H1 (cell line): ENCODE measurements at regions not wholly inside any gene's neighbourhood (a gene's known extent, or its start where the extent isn't known, plus 50 kb on each side); places are given as distances from the start of the nearest gene placed in this dataset.

Source experiments
- CTCF ChIA-PET: fragments of 300-600 bp; sonication (Branson Sonifier 250); formaldehyde crosslinking; loops from one replicate; lab custom pipeline; 2021; ENCODE audit not compliant: partially characterized antibody; lab: Charles Lee
- POLR2A ChIA-PET: fragments of 300-600 bp; sonication (Branson Sonifier 250); formaldehyde crosslinking; loops from one replicate; lab custom pipeline; 2021; ENCODE audit warnings: inconsistent platforms; ENCODE audit not compliant: partially characterized antibody; lab: Charles Lee
- DNase-seq, 2 experiments: peaks; one replicate each; pipeline versions ENCODE4 v3.0.0 to v3.0.0-alpha.2; 2010 to 2022; ENCODE audit warnings: low spot score in 2 of 2, low read depth in 1 of 2, mixed read lengths in 1 of 2
- FAIRE-seq: peaks from 2 replicates; lab custom pipeline; 2011; peaks lifted over from hg19 to GRCh38; lab: Jason Lieb, UNC
- H2AFZ ChIP-seq: 2 replicates; pipeline ENCODE4 v1.8.1; 2012; ENCODE audit warnings: low read length, inconsistent platforms
- H2AK5ac ChIP-seq: 2 replicates; pipeline ENCODE4 v1.6.1; 2013; ENCODE audit warnings: low read depth, low read length
- H2BK120ac ChIP-seq: replicated peaks from 2 replicates; pipeline ENCODE3; 2013; ENCODE audit warnings: low read depth, low read length, inconsistent platforms
- H2BK12ac ChIP-seq: 2 replicates; pipeline ENCODE4 v1.6.1; 2013; ENCODE audit warnings: low read depth, low read length
- H2BK15ac ChIP-seq: 2 replicates; pipeline ENCODE4 v1.6.1; 2013; ENCODE audit warnings: low read length
- H2BK20ac ChIP-seq: 2 replicates; pipeline ENCODE4 v1.6.1; 2013; ENCODE audit warnings: low read length
- H2BK5ac ChIP-seq: 2 replicates; pipeline ENCODE4 v1.6.1; 2013; ENCODE audit warnings: low read depth, low read length
- H3K14ac ChIP-seq: 2 replicates; pipeline ENCODE4 v1.6.1; 2013; ENCODE audit warnings: inconsistent platforms; ENCODE audit not compliant: insufficient read length
- H3K18ac ChIP-seq: 2 replicates; pipeline ENCODE4 v1.6.1; 2013; ENCODE audit warnings: low read length; ENCODE audit errors: extremely low read depth
- H3K23ac ChIP-seq: 2 replicates; pipeline ENCODE4 v1.6.1; 2013; ENCODE audit warnings: inconsistent platforms; ENCODE audit not compliant: insufficient read length
- H3K23me2 ChIP-seq: 2 replicates; pipeline ENCODE4 v1.6.1; 2013; ENCODE audit warnings: low read depth, low read length
- H3K27ac ChIP-seq: 2 replicates; pipeline ENCODE4 v1.6.1; 2011; ENCODE audit warnings: low read depth, low read length, inconsistent platforms
- H3K27me3 ChIP-seq, 4 experiments: replicated peaks in 1 of 4; 1 replicate in 1 of 4; 2 replicates in 3 of 4; pipeline versions ENCODE4 v1.6.1 to v1.8.1; 2011 to 2013; ENCODE audit warnings: low read length in 3 of 4, mild to moderate bottlenecking in 3 of 4, inconsistent platforms in 2 of 4, mixed read lengths in 2 of 4, moderate library complexity in 1 of 4; ENCODE audit not compliant: control insufficient read depth in 3 of 4, insufficient read depth in 3 of 4; ENCODE audit errors: extremely low read depth in 1 of 4
- H3K36me3 ChIP-seq, 4 experiments: 2 replicates each; pipeline versions ENCODE4 v1.6.1 to v1.8.1; 2011 to 2013; ENCODE audit warnings: mild to moderate bottlenecking in 4 of 4, low read length in 3 of 4, moderate library complexity in 2 of 4, control low read depth in 1 of 4, inconsistent platforms in 1 of 4; ENCODE audit not compliant: insufficient read depth in 4 of 4, control insufficient read depth in 2 of 4
- H3K4ac ChIP-seq: replicated peaks from 2 replicates; pipeline ENCODE3; 2013; ENCODE audit warnings: low read length, low read depth, mixed read lengths, inconsistent platforms; ENCODE audit not compliant: insufficient read length
- H3K4me1 ChIP-seq, 4 experiments: replicated peaks in 1 of 4; 1 replicate in 1 of 4; 2 replicates in 3 of 4; pipeline versions ENCODE4 v1.6.1 to v1.8.1; 2011 to 2013; ENCODE audit warnings: low read length in 3 of 4, inconsistent platforms in 2 of 4, mixed read lengths in 1 of 4; ENCODE audit not compliant: insufficient read depth in 4 of 4, control insufficient read depth in 3 of 4
- H3K4me2 ChIP-seq, 2 experiments: 2 replicates each; pipeline versions ENCODE4 v1.6.1 to v1.8.1; 2011 to 2013; ENCODE audit warnings: low read depth in 2 of 2, low read length in 2 of 2, control low read depth in 1 of 2, inconsistent platforms in 1 of 2, mild to moderate bottlenecking in 1 of 2; ENCODE audit not compliant: insufficient read depth in 1 of 2
- H3K4me3 ChIP-seq, 4 experiments: fragments of 200-600, 300-600 bp in 1 of 4; sonication (generic), shearing (Covaris generic), sonication (Bioruptor Twin) in 1 of 4; 2 replicates each; pipeline versions ENCODE4 v1.5.1 to v1.8.1; 2011 to 2016; ENCODE audit warnings: low read length in 4 of 4, low read depth in 3 of 4, control low read depth in 2 of 4, inconsistent platforms in 2 of 4, mild to moderate bottlenecking in 2 of 4, mixed read lengths in 1 of 4, moderate library complexity in 1 of 4; ENCODE audit not compliant: insufficient read depth in 2 of 4; ENCODE audit errors: extremely low read depth in 1 of 4
- H3K56ac ChIP-seq: replicated peaks from 2 replicates; pipeline ENCODE3; 2013; ENCODE audit warnings: low read depth, mild to moderate bottlenecking, mixed read lengths, low read length, inconsistent platforms; ENCODE audit not compliant: insufficient read length
- H3K79me1 ChIP-seq: 2 replicates; pipeline ENCODE4 v1.6.1; 2013; ENCODE audit warnings: low read depth, low read length, control low read depth
- H3K79me2 ChIP-seq, 2 experiments: 2 replicates each; pipeline versions ENCODE4 v1.6.1 to v1.8.1; 2012 to 2013; ENCODE audit warnings: low read length in 2 of 2, mild to moderate bottlenecking in 2 of 2, inconsistent platforms in 1 of 2; ENCODE audit not compliant: insufficient read depth in 2 of 2, control insufficient read depth in 1 of 2
- H3K9ac ChIP-seq, 4 experiments: replicated peaks in 1 of 4; 1 replicate in 1 of 4; 2 replicates in 3 of 4; pipeline versions ENCODE4 v1.6.1 to v1.8.1; 2011 to 2013; ENCODE audit warnings: low read depth in 3 of 4, low read length in 3 of 4, control low read depth in 2 of 4, mild to moderate bottlenecking in 2 of 4, moderate library complexity in 2 of 4, inconsistent platforms in 1 of 4; ENCODE audit errors: extremely low read depth in 1 of 4
- H3K9me3 ChIP-seq, 2 experiments: 2 replicates each; pipeline versions ENCODE4 v1.6.1 to v1.8.1; 2012 to 2013; ENCODE audit warnings: mild to moderate bottlenecking in 2 of 2, moderate library complexity in 2 of 2, control low read depth in 1 of 2, inconsistent platforms in 1 of 2, low read depth in 1 of 2, low read length in 1 of 2, mixed read lengths in 1 of 2; ENCODE audit not compliant: insufficient read depth in 2 of 2
- H4K20me1 ChIP-seq, 2 experiments: replicated peaks in 1 of 2; 2 replicates each; pipeline versions ENCODE3 to v1.8.1; 2011 to 2013; ENCODE audit warnings: inconsistent platforms in 2 of 2, low read length in 2 of 2, mild to moderate bottlenecking in 1 of 2; ENCODE audit not compliant: insufficient read depth in 2 of 2, control insufficient read depth in 1 of 2
- H4K5ac ChIP-seq: 2 replicates; pipeline ENCODE4 v1.6.1; 2013; ENCODE audit warnings: low read length, low read depth, mixed read lengths, inconsistent platforms; ENCODE audit not compliant: insufficient read length
- H4K8ac ChIP-seq: 2 replicates; pipeline ENCODE4 v1.8.0; 2013; ENCODE audit warnings: mild to moderate bottlenecking, moderate library complexity, low read length, inconsistent platforms; ENCODE audit not compliant: insufficient read depth; ENCODE audit errors: extremely low read depth
- H4K91ac ChIP-seq: replicated peaks from 2 replicates; pipeline ENCODE3; 2013; ENCODE audit warnings: low read length, mixed read lengths, inconsistent platforms; ENCODE audit not compliant: insufficient read length
- BCL11A ChIP-seq, 2 experiments: IDR thresholded peaks; one replicate each; pipeline ENCODE4 v1.6.1; 2011; ENCODE audit warnings: low read depth in 2 of 2, low read length in 2 of 2, mild to moderate bottlenecking in 2 of 2
- CBX8 ChIP-seq: fragments of 300-800, 300-1000 bp; sonication (generic); IDR thresholded peaks from 2 replicates; pipeline ENCODE4 v1.7.1; 2016; ENCODE audit warnings: low read depth, low read length, borderline replicate concordance
- HDAC2 ChIP-seq, 2 experiments: fragments of 300-600 bp in 1 of 2; sonication (generic) in 1 of 2; IDR thresholded peaks; 2 replicates each; pipeline ENCODE4 v1.6.1; 2011 to 2012; ENCODE audit warnings: low read depth in 2 of 2, low read length in 2 of 2, mild to moderate bottlenecking in 2 of 2, moderate library complexity in 2 of 2, borderline replicate concordance in 1 of 2, inconsistent platforms in 1 of 2
- HDAC6 ChIP-seq: IDR thresholded peaks from one replicate; pipeline ENCODE4 v1.7.1; 2012; ENCODE audit warnings: low read depth, mild to moderate bottlenecking, inconsistent platforms, low read length, moderate library complexity
- MAFK ChIP-seq: IDR thresholded peaks from 2 replicates; pipeline ENCODE4 v1.6.1; 2012; ENCODE audit warnings: low read depth, mild to moderate bottlenecking, improper control_type of control experiment, low read length
- PHF8 ChIP-seq: fragments of 200-600 bp; sonication (generic); conservative IDR thresholded peaks from 2 replicates; pipeline ENCODE4 v1.7.1; 2012; ENCODE audit warnings: low read depth, mild to moderate bottlenecking, inconsistent platforms, low read length, moderate library complexity
- RAD21 ChIP-seq, 2 experiments: IDR thresholded peaks in 1 of 2; conservative IDR thresholded peaks in 1 of 2; 2 replicates each; pipeline ENCODE4 v1.6.1; 2011; ENCODE audit warnings: low read depth in 2 of 2, low read length in 2 of 2, improper control_type of control experiment in 1 of 2, inconsistent platforms in 1 of 2, mild to moderate bottlenecking in 1 of 2, moderate library complexity in 1 of 2
- RBBP5 ChIP-seq: IDR thresholded peaks from 2 replicates; pipeline ENCODE4 v1.7.1; 2012; ENCODE audit warnings: low read depth, mild to moderate bottlenecking, inconsistent platforms, low read length, moderate library complexity, borderline replicate concordance
- RNF2 ChIP-seq: fragments of 200-900, 300-1000 bp; sonication (generic); IDR thresholded peaks from 2 replicates; pipeline ENCODE4 v1.7.1; 2016; ENCODE audit warnings: borderline replicate concordance, low read depth, mild to moderate bottlenecking, antibody characterized with exemption, low read length; ENCODE audit not compliant: poor library complexity, severe bottlenecking; ENCODE audit errors: missing control alignments
- RXRA ChIP-seq: IDR thresholded peaks from 2 replicates; pipeline ENCODE4 v1.6.1; 2011; ENCODE audit warnings: low read depth, mild to moderate bottlenecking, low read length, moderate library complexity; ENCODE audit not compliant: insufficient read depth
- SP1 ChIP-seq: IDR thresholded peaks from 2 replicates; pipeline ENCODE4 v1.6.1; 2011; ENCODE audit warnings: low read depth, low read length
- TAF7 ChIP-seq: optimal IDR thresholded peaks from 2 replicates; pipeline ENCODE3; 2011; ENCODE audit warnings: low read depth, mild to moderate bottlenecking, inconsistent platforms, low read length, moderate library complexity, borderline replicate concordance
- TCF12 ChIP-seq: IDR thresholded peaks from 2 replicates; pipeline ENCODE4 v1.6.1; 2011; ENCODE audit warnings: low read depth, mild to moderate bottlenecking, low read length
- YY1 ChIP-seq: IDR thresholded peaks from 2 replicates; pipeline ENCODE4 v1.6.1; 2011; ENCODE audit warnings: low read depth, mild to moderate bottlenecking, low read length
- WGBS, 2 experiments: shearing (Covaris generic) in 1 of 2; methylation state at CpG; one replicate each; pipeline versions ENCODE4 v1.1.6 to v1.1.7; 2013 to 2015; ENCODE audit warnings: low lambda C conversion rate in 2 of 2, mixed read lengths in 2 of 2, inconsistent platforms in 1 of 2, low coverage in 1 of 2, missing lambda C conversion rate in 1 of 2; ENCODE audit not compliant: insufficient replicate concordance in 2 of 2, insufficient coverage in 1 of 2, insufficient read length in 1 of 2; ENCODE audit errors: extremely low coverage in 1 of 2, missing lambda C conversion rate in 1 of 2; 5-methylcytosine and 5-hydroxymethylcytosine counted together

- H2BK12ac ChIP-seq = no peak overlapping the region
- no peaks in the 10 kb centered on the region for H3K27me3 ChIP-seq
- no peak overlapping the region for H3K27ac ChIP-seq
- H3K4me1 ChIP-seq = no peaks in the 10 kb centered on the region
- ChIA-PET CTCF (interaction anchor here (1.2 to 1.6 kb wide), 3 partner anchors 19 to 78 kb away, joined by 3 to 5 read pairs (median 4); no protein-coding TSS in a partner anchor), POLR2A (no interaction called here)
- no peaks in the 10 kb centered on the region for H3K79me1 ChIP-seq
- no peak overlapping the region for H4K5ac ChIP-seq
- H3K18ac ChIP-seq = no peak overlapping the region
- H3K56ac ChIP-seq = no peak overlapping the region
- no peak overlapping the region for H2AK5ac ChIP-seq
- H3K23me2 ChIP-seq = no peaks in the 10 kb centered on the region
- no peak overlapping the region for H2BK20ac ChIP-seq
- H3K79me2 ChIP-seq = no peaks in the 10 kb centered on the region
- no peak for FAIRE-seq
- no peak overlapping the region for H2BK15ac ChIP-seq
- H3K4ac ChIP-seq = no peak overlapping the region
- H2BK5ac ChIP-seq = no peak overlapping the region
- 88 to 100% methylated on average over 1 to 3 of the region's 3 CpGs for WGBS, 2 experiments
- no peaks in the 10 kb centered on the region for H4K20me1 ChIP-seq
- H3K23ac ChIP-seq = no peak overlapping the region
- no peak overlapping the region for H4K91ac ChIP-seq
- no peak overlapping the region for H3K9ac ChIP-seq
- no peak overlapping the region for H4K8ac ChIP-seq
- no peak overlapping the region for H2BK120ac ChIP-seq
- H3K14ac ChIP-seq = no peak overlapping the region
- H3K9me3 ChIP-seq = no peaks in the 10 kb centered on the region
- DNase-seq = no peak
- no peak overlapping the region for H3K4me2 ChIP-seq
- H3K4me3 ChIP-seq = no peak overlapping the region
- no peaks in the 10 kb centered on the region for H3K36me3 ChIP-seq
- no peak overlapping the region for H2AFZ ChIP-seq
- TF ChIP-seq CBX8 = no peak
- no peak for TF ChIP-seq SP1
- TF ChIP-seq TAF7 = no peak
- no peak for TF ChIP-seq RNF2
- no peak for TF ChIP-seq RXRA
- no peak for TF ChIP-seq RAD21 (IDR thresholded peaks at IDR 0.05 in 1 of 2, conservative IDR thresholded peaks at IDR 0.05 in 1 of 2; ENCODE audit: low read depth in 2 of 2, low read length in 2 of 2)
- no peak for TF ChIP-seq PHF8
- no peak for TF ChIP-seq RBBP5
- TF ChIP-seq BCL11A (IDR thresholded peaks at IDR 0.05; ENCODE audit: low read depth in 2 of 2, low read length in 2 of 2) = no peak
- TF ChIP-seq MAFK = no peak
- no peak for TF ChIP-seq HDAC2 (IDR thresholded peaks at IDR 0.05; ENCODE audit: borderline replicate concordance in 1 of 2, low read depth in 2 of 2, low read length in 2 of 2)
- no peak for TF ChIP-seq YY1
- TF ChIP-seq TCF12 = no peak
- TF ChIP-seq HDAC6 = no peak
Observed at GRCh38 chr3:101148001-101148400, 154.8 kb upstream of the ABI3BP start.
